MM.1S (cell line): ENCODE measurements at regions not wholly inside any gene's neighbourhood (a gene's known extent, or its start where the extent isn't known, plus 50 kb on each side); places are given as distances from the start of the nearest gene placed in this dataset.

ENCODE experiments used
- DNase-seq: peaks from one replicate; pipeline ENCODE4 v3.0.0-alpha.2; 2015
- H2AFZ ChIP-seq: fragments of 300-600 bp; sonication (generic); 2 replicates; pipeline ENCODE4 v1.6.0; 2016; ENCODE audit warnings: antibody characterized with exemption, low read length
- H3F3A ChIP-seq: fragments of 300-600 bp; sonication (generic); 2 replicates; pipeline ENCODE4 v1.6.1; 2016; ENCODE audit warnings: mild to moderate bottlenecking, antibody characterized with exemption, low read length, moderate library complexity, mixed read lengths; ENCODE audit not compliant: insufficient read depth
- H3K27ac ChIP-seq: fragments of 300-600 bp; sonication (generic); 2 replicates; pipeline ENCODE4 v1.5.1; 2016; ENCODE audit warnings: mild to moderate bottlenecking, low read length
- H3K27me3 ChIP-seq: fragments of 300-600 bp; sonication (generic); replicated peaks from 2 replicates; pipeline ENCODE4 v1.6.0; 2016; ENCODE audit warnings: low read length; ENCODE audit not compliant: insufficient read depth
- H3K36me3 ChIP-seq: fragments of 300-600 bp; sonication (generic); replicated peaks from 2 replicates; pipeline ENCODE4 v1.6.1; 2016; ENCODE audit warnings: mild to moderate bottlenecking, low read length, mixed read lengths; ENCODE audit not compliant: insufficient read depth
- H3K4me1 ChIP-seq: fragments of 300-600 bp; sonication (generic); 2 replicates; pipeline ENCODE4 v1.6.1; 2016; ENCODE audit warnings: low read length, mixed read lengths
- H3K4me2 ChIP-seq: fragments of 300-600 bp; sonication (generic); 2 replicates; pipeline ENCODE4 v1.6.0; 2016; ENCODE audit warnings: low read depth, low read length
- H3K4me3 ChIP-seq: fragments of 300-600 bp; sonication (generic); 2 replicates; pipeline ENCODE4 v1.5.1; 2016; ENCODE audit warnings: low read length, mixed read lengths
- H3K79me2 ChIP-seq: fragments of 300-600 bp; sonication (generic); 2 replicates; pipeline ENCODE4 v1.6.1; 2016; ENCODE audit warnings: mixed run types, low read length, mixed read lengths
- H3K9ac ChIP-seq: fragments of 300-600 bp; sonication (generic); 2 replicates; pipeline ENCODE4 v1.6.1; 2016; ENCODE audit warnings: low read length, mixed read lengths
- H3K9me2 ChIP-seq: fragments of 300-600 bp; sonication (generic); replicated peaks from 2 replicates; pipeline ENCODE4 v1.6.1; 2016; ENCODE audit warnings: mild to moderate bottlenecking, low read length, mixed read lengths; ENCODE audit not compliant: insufficient read depth
- H3K9me3 ChIP-seq: fragments of 300-600 bp; sonication (generic); replicated peaks from 2 replicates; pipeline ENCODE4 v1.6.1; 2016; ENCODE audit warnings: mild to moderate bottlenecking, low read length, mixed read lengths; ENCODE audit not compliant: insufficient read depth
- H4K20me1 ChIP-seq: fragments of 300-600 bp; sonication (generic); 2 replicates; pipeline ENCODE4 v1.6.1; 2016; ENCODE audit warnings: mild to moderate bottlenecking, low read length, moderate library complexity, mixed read lengths; ENCODE audit not compliant: insufficient read depth
- EZH2 ChIP-seq: fragments of 300-600 bp; sonication (generic); optimal IDR thresholded peaks from 2 replicates; pipeline ENCODE3; 2017; ENCODE audit warnings: low read depth, mild to moderate bottlenecking, antibody characterized with exemption, low read length, mixed read lengths
- EZH2phosphoT487 ChIP-seq: fragments of 300-600 bp; sonication (generic); IDR thresholded peaks from 2 replicates; pipeline ENCODE4 v1.6.1; 2018; ENCODE audit warnings: antibody characterized with exemption, low read length
- TF ChIP-seq, protein P1 (sequence below): fragments of 300-600 bp; sonication (generic); IDR thresholded peaks from 2 replicates; pipeline ENCODE4 v1.5.1; 2016; ENCODE audit warnings: antibody characterized with exemption, low read length, mixed read lengths

GRCh38 chr18:28626756-28627155 is 449.8 kb upstream of the CDH2 start:
- no peak overlapping the region for H3K4me2 ChIP-seq
- H3K27ac ChIP-seq: no peak overlapping the region
- no peak for DNase-seq
- no peaks in the 10 kb centered on the region for H3K4me1 ChIP-seq
- H3F3A ChIP-seq: no peaks in the 10 kb centered on the region
- H3K79me2 ChIP-seq: no peaks in the 10 kb centered on the region
- no peaks in the 10 kb centered on the region for H3K9me2 ChIP-seq
- no peaks in the 10 kb centered on the region for H4K20me1 ChIP-seq
- TF ChIP-seq EZH2phosphoT487 (no peak), EZH2 (no peak)
- TF ChIP-seq, protein P1, sequence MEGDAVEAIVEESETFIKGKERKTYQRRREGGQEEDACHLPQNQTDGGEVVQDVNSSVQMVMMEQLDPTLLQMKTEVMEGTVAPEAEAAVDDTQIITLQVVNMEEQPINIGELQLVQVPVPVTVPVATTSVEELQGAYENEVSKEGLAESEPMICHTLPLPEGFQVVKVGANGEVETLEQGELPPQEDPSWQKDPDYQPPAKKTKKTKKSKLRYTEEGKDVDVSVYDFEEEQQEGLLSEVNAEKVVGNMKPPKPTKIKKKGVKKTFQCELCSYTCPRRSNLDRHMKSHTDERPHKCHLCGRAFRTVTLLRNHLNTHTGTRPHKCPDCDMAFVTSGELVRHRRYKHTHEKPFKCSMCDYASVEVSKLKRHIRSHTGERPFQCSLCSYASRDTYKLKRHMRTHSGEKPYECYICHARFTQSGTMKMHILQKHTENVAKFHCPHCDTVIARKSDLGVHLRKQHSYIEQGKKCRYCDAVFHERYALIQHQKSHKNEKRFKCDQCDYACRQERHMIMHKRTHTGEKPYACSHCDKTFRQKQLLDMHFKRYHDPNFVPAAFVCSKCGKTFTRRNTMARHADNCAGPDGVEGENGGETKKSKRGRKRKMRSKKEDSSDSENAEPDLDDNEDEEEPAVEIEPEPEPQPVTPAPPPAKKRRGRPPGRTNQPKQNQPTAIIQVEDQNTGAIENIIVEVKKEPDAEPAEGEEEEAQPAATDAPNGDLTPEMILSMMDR: no peak
- H3K4me3 ChIP-seq: no peak overlapping the region
- H3K9me3 ChIP-seq: no peaks in the 10 kb centered on the region
- no peak overlapping the region for H2AFZ ChIP-seq
- H3K27me3 ChIP-seq: no peaks in the 10 kb centered on the region
- H3K36me3 ChIP-seq: no peaks in the 10 kb centered on the region
- H3K9ac ChIP-seq: no peak overlapping the region

- H3K36me3 ChIP-seq: no peaks in the 10 kb centered on the region
- H3K4me3 ChIP-seq: no peak overlapping the region
- H3K9me2 ChIP-seq: no peaks in the 10 kb centered on the region
- H3K27me3 ChIP-seq: no peaks in the 10 kb centered on the region
- H3K4me2 ChIP-seq: no peak overlapping the region
- H3K9me3 ChIP-seq: no peaks in the 10 kb centered on the region
- no peaks in the 10 kb centered on the region for H3K79me2 ChIP-seq
- DNase-seq: no peak
- no peak overlapping the region for H3K27ac ChIP-seq
- no peaks in the 10 kb centered on the region for H3K4me1 ChIP-seq
- TF ChIP-seq EZH2: no peak
- TF ChIP-seq, protein P1: no peak
- no peak overlapping the region for H2AFZ ChIP-seq
- no peak overlapping the region for H3K9ac ChIP-seq
- no peaks in the 10 kb centered on the region for H3F3A ChIP-seq
- H4K20me1 ChIP-seq: no peaks in the 10 kb centered on the region
Measured at GRCh38 chr18:28607991-28608390, 431.1 kb upstream of the CDH2 start.

- H3K4me1 ChIP-seq: no peaks in the 10 kb centered on the region
- no peaks in the 10 kb centered on the region for H3F3A ChIP-seq
- H3K27ac ChIP-seq: no peak overlapping the region
- H2AFZ ChIP-seq: no peak overlapping the region
- no peaks in the 10 kb centered on the region for H3K79me2 ChIP-seq
- no peaks in the 10 kb centered on the region for H3K9me2 ChIP-seq
- no peak for DNase-seq
- H3K27me3 ChIP-seq: no peaks in the 10 kb centered on the region
- H3K4me3 ChIP-seq: no peak overlapping the region
- TF ChIP-seq, protein P1: no peak
- no peak for TF ChIP-seq EZH2phosphoT487
- no peak for TF ChIP-seq EZH2
- no peaks in the 10 kb centered on the region for H3K9me3 ChIP-seq
- H4K20me1 ChIP-seq: no peaks in the 10 kb centered on the region
- no peak overlapping the region for H3K4me2 ChIP-seq
- no peak overlapping the region for H3K9ac ChIP-seq
- H3K36me3 ChIP-seq: no peaks in the 10 kb centered on the region
Measured at GRCh38 chr18:28606686-28607085, 429.8 kb upstream of the CDH2 start.
